PC-9 (cell line): ENCODE measurements at regions not wholly inside any gene's neighbourhood (a gene's known extent, or its start where the extent isn't known, plus 50 kb on each side); places are given as distances from the start of the nearest gene placed in this dataset.
A peak's percentile ranks its signal among the peaks of the same experiment; 100 is the strongest.

Experiments
- BruUV-seq: library from RNA; stranded (reverse); fragments of 400-500 nt; replicated peaks from 2 replicates; lab custom pipeline; 2021; lab: Mats Ljungman, UMichigan
- CTCF ChIA-PET: fragments of 300-600 bp; sonication (Branson Sonifier 250); formaldehyde crosslinking; loops from one replicate; lab custom pipeline; 2022; ENCODE audit warnings: antibody characterized with exemption; lab: Charles Lee
- POLR2A ChIA-PET: fragments of 300-600 bp; sonication (Branson Sonifier 250); formaldehyde crosslinking; loops from one replicate; lab custom pipeline; 2022; ENCODE audit warnings: antibody characterized with exemption; ENCODE audit not compliant: unreplicated experiment; lab: Charles Lee
- DNase-seq, 2 experiments: peaks; one replicate each; pipeline versions ENCODE4 v3.0.0 to v3.0.0-alpha.2; 2015 to 2022; ENCODE audit warnings: mixed read lengths in 1 of 2
- H2AFZ ChIP-seq: fragments of 200-600 bp; sonication (generic); 2 replicates; pipeline ENCODE4 v1.8.1; 2017; ENCODE audit warnings: antibody characterized with exemption
- H3F3A ChIP-seq: fragments of 200-600 bp; sonication (generic); 2 replicates; pipeline ENCODE4 v1.8.1; 2017; ENCODE audit warnings: antibody characterized with exemption, mild to moderate bottlenecking, low read depth; ENCODE audit not compliant: insufficient read depth
- H3K27ac ChIP-seq: fragments of 200-600 bp; sonication (generic); 2 replicates; pipeline ENCODE4 v1.6.1; 2016; ENCODE audit warnings: mixed run types
- H3K27me3 ChIP-seq: fragments of 200-600 bp; sonication (generic); 2 replicates; pipeline ENCODE4 v1.6.1; 2016; ENCODE audit warnings: low read depth, mixed run types; ENCODE audit not compliant: insufficient read depth
- H3K36me3 ChIP-seq: fragments of 200-600 bp; sonication (generic); 2 replicates; pipeline ENCODE4 v1.6.1; 2016; ENCODE audit warnings: low read depth, mixed run types
- H3K4me1 ChIP-seq: fragments of 200-600 bp; sonication (generic); replicated peaks from 2 replicates; pipeline ENCODE4 v1.6.1; 2016; ENCODE audit warnings: mixed run types; ENCODE audit not compliant: insufficient read depth
- H3K4me2 ChIP-seq: fragments of 200-600 bp; sonication (generic); 2 replicates; pipeline ENCODE4 v1.6.1; 2017; ENCODE audit warnings: mixed run types
- H3K4me3 ChIP-seq: fragments of 200-600 bp; sonication (generic); 2 replicates; pipeline ENCODE4 v1.6.1; 2016; ENCODE audit warnings: mixed run types
- H3K79me2 ChIP-seq: fragments of 200-600 bp; sonication (generic); 2 replicates; pipeline ENCODE4 v1.6.1; 2017; ENCODE audit warnings: low read depth, mixed run types
- H3K9me2 ChIP-seq: fragments of 200-600 bp; sonication (generic); 2 replicates; pipeline ENCODE4 v1.8.1; 2017; ENCODE audit warnings: mild to moderate bottlenecking; ENCODE audit not compliant: insufficient read depth
- H3K9me3 ChIP-seq: fragments of 200-600 bp; sonication (generic); 2 replicates; pipeline ENCODE4 v1.8.1; 2016; ENCODE audit warnings: low read depth; ENCODE audit not compliant: insufficient read depth
- H4K20me1 ChIP-seq: fragments of 200-600 bp; sonication (generic); 2 replicates; pipeline ENCODE4 v1.8.1; 2017; ENCODE audit not compliant: insufficient read depth
- CTCF ChIP-seq: fragments of 200-600 bp; sonication (generic); conservative IDR thresholded peaks from 2 replicates; pipeline ENCODE4 v1.6.1; 2017; ENCODE audit warnings: mixed run types, antibody characterized with exemption, mild to moderate bottlenecking, moderate library complexity
- EZH2 ChIP-seq: fragments of 200-600 bp; sonication (generic); IDR thresholded peaks from 2 replicates; pipeline ENCODE4 v1.8.0; 2017; ENCODE audit warnings: antibody characterized with exemption, low read depth
- intact Hi-C: fragments of 100-400 bp; cut with micrococcal nuclease; formaldehyde crosslinking; loops from one replicate; pipeline ENCODE4 v1.10.0; 2022; ENCODE audit not compliant: unreplicated experiment

- Histone ChIP-seq H3K27me3 (no peaks in the 10 kb centered on the region), H3K27ac (peak overlapping the region; percentile 96), H3K36me3 (no peaks in the 10 kb centered on the region), H3K9me2 (0 out of 2 replicates have a peak, but pooled peaks cover 5% of the 10 kb centered on the region), H3K9me3 (peaks cover 11% of the 10 kb centered on the region; the same call in 1 of the 2 replicates), H3K4me2 (peak overlapping the region; percentile 46), H2AFZ (no peak overlapping the region; the same call in 1 of the 2 replicates), H3K4me1 (peaks cover 35% of the 10 kb centered on the region), H3K79me2 (no peaks in the 10 kb centered on the region), H3K4me3 (no peak overlapping the region), H3F3A (peaks cover 4% of the 10 kb centered on the region; the same call in 1 of the 2 replicates), H4K20me1 (no peaks in the 10 kb centered on the region)
- CTCF ChIA-PET, result interaction anchor here (1.3 kb wide), 1 partner anchor 101 kb away, joined by 3 read pairs; no protein-coding TSS in a partner anchor
- TF ChIP-seq CTCF (no peak), EZH2 (no peak)
- POLR2A ChIA-PET, result interaction anchor here (0.6 kb wide), 2 partner anchors 94 to 134 kb away, joined by 3 read pairs; no protein-coding TSS in a partner anchor
- BruUV-seq, result no TSS peak
- DNase-seq, result no peak
- intact Hi-C loops, result no loop called here
Measured at GRCh38 chr7:46652317-46652716, 731.2 kb upstream of the IGFBP3 start.

- Histone ChIP-seq H3K9me2 (0 out of 2 replicates have a peak, but pooled peaks cover 5% of the 10 kb centered on the region), H3F3A (peaks cover 4% of the 10 kb centered on the region; the same call in 1 of the 2 replicates), H3K4me3 (no peak overlapping the region), H3K9me3 (peaks cover 11% of the 10 kb centered on the region; the same call in 1 of the 2 replicates), H3K79me2 (no peaks in the 10 kb centered on the region), H3K4me1 (peaks cover 35% of the 10 kb centered on the region), H3K36me3 (no peaks in the 10 kb centered on the region), H2AFZ (peak overlapping the region; percentile 18; the same call in 1 of the 2 replicates), H4K20me1 (no peaks in the 10 kb centered on the region), H3K4me2 (peak overlapping the region; percentile 46), H3K27me3 (no peaks in the 10 kb centered on the region), H3K27ac (peak overlapping the region; percentile 96)
- DNase-seq, result peak; percentile 60 to 90
- TF ChIP-seq EZH2, result no peak
- no peak for TF ChIP-seq CTCF
- no TSS peak for BruUV-seq
- intact Hi-C loops, result loop anchor here (1.0 to 2.0 kb wide), 10 partner anchors 82 to 728 kb away; no protein-coding TSS in a partner anchor
- POLR2A ChIA-PET, result interaction anchor here (0.6 to 0.7 kb wide), 4 partner anchors 51 to 321 kb away, joined by 3 to 8 read pairs (median 4); no protein-coding TSS in a partner anchor
- CTCF ChIA-PET, result interaction anchor here (0.5 to 1.3 kb wide), 2 partner anchors 101 to 257 kb away, joined by 3 to 8 read pairs; no protein-coding TSS in a partner anchor
Measured at GRCh38 chr7:46651561-46652088, 730.6 kb upstream of the IGFBP3 start.

- intact Hi-C loops, result loop anchor here (1.0 to 2.0 kb wide), 10 partner anchors 82 to 728 kb away; no protein-coding TSS in a partner anchor
- Histone ChIP-seq H3K4me2 (peak overlapping the region; percentile 46), H3K4me3 (no peak overlapping the region), H3K27me3 (no peaks in the 10 kb centered on the region), H3K36me3 (no peaks in the 10 kb centered on the region), H4K20me1 (no peaks in the 10 kb centered on the region), H2AFZ (no peak overlapping the region; the same call in 1 of the 2 replicates), H3K9me2 (0 out of 2 replicates have a peak, but pooled peaks cover 5% of the 10 kb centered on the region), H3F3A (peaks cover 4% of the 10 kb centered on the region; the same call in 1 of the 2 replicates), H3K4me1 (peaks cover 35% of the 10 kb centered on the region), H3K27ac (peak overlapping the region; percentile 96), H3K9me3 (peaks cover 11% of the 10 kb centered on the region; the same call in 1 of the 2 replicates), H3K79me2 (no peaks in the 10 kb centered on the region)
- CTCF ChIA-PET, result interaction anchor here (1.3 kb wide), 1 partner anchor 102 kb away, joined by 3 read pairs; no protein-coding TSS in a partner anchor
- BruUV-seq, result no TSS peak
- POLR2A ChIA-PET, result interaction anchor here (0.7 kb wide), 1 partner anchor 321 kb away, joined by 8 read pairs; no protein-coding TSS in a partner anchor
- DNase-seq, result peak; percentile 79 to 97
- TF ChIP-seq EZH2 (no peak), CTCF (no peak)
Measured at GRCh38 chr7:46651070-46651469, 730.0 kb upstream of the IGFBP3 start.
